ENCODE measurements at regions not wholly inside any gene's neighbourhood (a gene's known extent, or its start where the extent isn't known, plus 50 kb on each side); places are given as distances from the start of the nearest gene placed in this dataset.

DNA sequence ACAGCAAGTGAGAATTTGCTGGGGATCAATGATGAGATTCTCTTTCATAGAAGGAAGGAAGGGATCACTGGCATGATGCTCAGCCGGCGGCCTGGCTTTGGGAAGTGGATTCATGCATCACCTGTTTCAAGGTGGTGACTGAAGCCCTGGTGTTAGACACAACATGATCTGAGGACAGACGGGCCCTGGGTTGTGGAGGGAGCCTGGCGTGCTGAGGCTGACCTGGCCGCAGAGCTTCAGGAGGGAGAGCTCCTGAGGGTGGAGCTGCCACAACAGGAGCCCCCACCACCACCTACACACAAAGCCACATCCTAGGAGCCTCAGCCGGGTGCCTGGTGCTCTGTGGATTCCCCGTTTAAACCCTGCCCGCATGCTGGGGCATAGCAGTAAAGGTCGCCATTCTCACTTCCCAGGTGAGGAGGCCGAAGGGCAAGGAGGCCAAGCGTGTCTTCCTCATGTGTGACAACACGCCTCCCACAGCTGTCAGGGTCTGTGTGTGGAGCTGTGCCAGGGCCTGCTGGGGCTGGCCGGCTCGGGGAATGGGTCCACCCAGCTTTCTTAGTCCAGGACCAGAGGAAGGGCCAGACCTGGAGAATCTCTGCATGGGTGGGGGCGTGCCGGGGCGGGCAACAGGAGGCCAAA, 107.0 kb downstream of the ERMARD start:
- no peak for TF ChIP-seq POLR2A (IDR thresholded peaks at IDR 0.05)
- TF ChIP-seq, protein P1, sequence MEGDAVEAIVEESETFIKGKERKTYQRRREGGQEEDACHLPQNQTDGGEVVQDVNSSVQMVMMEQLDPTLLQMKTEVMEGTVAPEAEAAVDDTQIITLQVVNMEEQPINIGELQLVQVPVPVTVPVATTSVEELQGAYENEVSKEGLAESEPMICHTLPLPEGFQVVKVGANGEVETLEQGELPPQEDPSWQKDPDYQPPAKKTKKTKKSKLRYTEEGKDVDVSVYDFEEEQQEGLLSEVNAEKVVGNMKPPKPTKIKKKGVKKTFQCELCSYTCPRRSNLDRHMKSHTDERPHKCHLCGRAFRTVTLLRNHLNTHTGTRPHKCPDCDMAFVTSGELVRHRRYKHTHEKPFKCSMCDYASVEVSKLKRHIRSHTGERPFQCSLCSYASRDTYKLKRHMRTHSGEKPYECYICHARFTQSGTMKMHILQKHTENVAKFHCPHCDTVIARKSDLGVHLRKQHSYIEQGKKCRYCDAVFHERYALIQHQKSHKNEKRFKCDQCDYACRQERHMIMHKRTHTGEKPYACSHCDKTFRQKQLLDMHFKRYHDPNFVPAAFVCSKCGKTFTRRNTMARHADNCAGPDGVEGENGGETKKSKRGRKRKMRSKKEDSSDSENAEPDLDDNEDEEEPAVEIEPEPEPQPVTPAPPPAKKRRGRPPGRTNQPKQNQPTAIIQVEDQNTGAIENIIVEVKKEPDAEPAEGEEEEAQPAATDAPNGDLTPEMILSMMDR (IDR thresholded peaks at IDR 0.05) = no peak

All from testis (tissue), 2 donors.